K562 (cell line): ENCODE measurements at regions not wholly inside any gene's neighbourhood (a gene's known extent, or its start where the extent isn't known, plus 50 kb on each side); places are given as distances from the start of the nearest gene placed in this dataset.

Source experiments
- ATAC-seq: fragments of 200-7000 bp; cut with Tn5 transposase; 3 replicates; pipeline ENCODE4 v1.9.1; 2020; ENCODE audit warnings: moderate library complexity
- BruUV-seq: library from RNA; stranded (reverse); fragments of 400-500 nt; replicated peaks from 2 replicates; lab custom pipeline; 2021; lab: Mats Ljungman, UMichigan
- CTCF ChIA-PET: fragments of 300-600 bp; formaldehyde crosslinking; extraction: SDS; loops from one replicate; lab custom pipeline; 2021; ENCODE audit warnings: low intra/inter-chr PET ratio; lab: Yijun Ruan, JAX
- POLR2A ChIA-PET: fragments of 300-600, 350-650 bp; sonication (Branson Sonifier 250); formaldehyde crosslinking; extraction: SDS; loops from one replicate; lab custom pipeline; 2021; ENCODE audit warnings: antibody characterized with exemption, inconsistent platforms; lab: Yijun Ruan, JAX
- DNase-seq, 4 experiments: peaks; one replicate each; pipeline versions ENCODE4 v3.0.0 to v3.0.0-alpha.2; 2011 to 2018; ENCODE audit warnings: low spot score in 3 of 4, mixed read lengths in 3 of 4; ENCODE audit errors: extremely low read depth in 1 of 4
- FAIRE-seq: peaks from 2 replicates; lab custom pipeline; 2011; peaks lifted over from hg19 to GRCh38; lab: Jason Lieb, UNC
- H2AFZ ChIP-seq: 2 replicates; pipeline ENCODE4 v1.6.0; 2011; ENCODE audit warnings: low read depth, low read length, control low read depth, inconsistent platforms
- H3K27ac ChIP-seq: fragments of 200-600 bp; 3 replicates; pipeline ENCODE4 v1.8.0; 2011; ENCODE audit warnings: low read depth, mild to moderate bottlenecking, control low read depth, inconsistent platforms, low read length, moderate library complexity, mixed read lengths; ENCODE audit errors: extremely low read depth
- H3K27me3 ChIP-seq, 2 experiments: fragments of 300-600 bp in 1 of 2; 2 replicates in 1 of 2; 3 replicates in 1 of 2; pipeline versions ENCODE4 v1.6.0 to v1.8.0; 2011; ENCODE audit warnings: inconsistent platforms in 2 of 2, low read length in 2 of 2, mild to moderate bottlenecking in 1 of 2, mixed read lengths in 1 of 2, moderate library complexity in 1 of 2; ENCODE audit not compliant: control insufficient read depth in 2 of 2, insufficient read depth in 2 of 2
- H3K36me3 ChIP-seq: fragments of 300-600 bp; 3 replicates; pipeline ENCODE4 v1.8.0; 2011; ENCODE audit warnings: mild to moderate bottlenecking, low read length, inconsistent platforms; ENCODE audit not compliant: control insufficient read depth, insufficient read depth
- H3K4me1 ChIP-seq, 2 experiments: fragments of 200-600 bp in 1 of 2; replicated peaks in 1 of 2; 2 replicates in 1 of 2; 3 replicates in 1 of 2; pipeline versions ENCODE4 v1.5.1 to v1.8.0; 2011; ENCODE audit warnings: inconsistent platforms in 2 of 2, low read length in 2 of 2, mild to moderate bottlenecking in 1 of 2, mixed read lengths in 1 of 2, moderate library complexity in 1 of 2; ENCODE audit not compliant: control insufficient read depth in 2 of 2, insufficient read depth in 2 of 2
- H3K4me2 ChIP-seq: 2 replicates; pipeline ENCODE4 v1.6.1; 2011; ENCODE audit warnings: low read length, control low read depth, inconsistent platforms, mixed read lengths; ENCODE audit not compliant: insufficient read depth
- H3K4me3 ChIP-seq: fragments of 200-600 bp; sonication (generic), shearing (Covaris generic); 2 replicates; pipeline ENCODE4 v1.5.1; 2016; ENCODE audit warnings: control low read depth, inconsistent platforms
- H3K79me2 ChIP-seq: fragments of 200-600 bp; 3 replicates; pipeline ENCODE4 v1.8.0; 2011; ENCODE audit warnings: low read length, inconsistent platforms; ENCODE audit not compliant: control insufficient read depth, insufficient read depth
- H3K9ac ChIP-seq, 2 experiments: 2 replicates each; pipeline versions ENCODE4 v1.6.0 to v1.6.1; 2011; ENCODE audit warnings: low read depth in 2 of 2, low read length in 2 of 2, control low read depth in 1 of 2, inconsistent platforms in 1 of 2, mild to moderate bottlenecking in 1 of 2, mixed read lengths in 1 of 2; ENCODE audit not compliant: insufficient read depth in 1 of 2
- H3K9me1 ChIP-seq: one replicate; pipeline ENCODE4 v1.6.0; 2011; ENCODE audit warnings: inconsistent platforms, mild to moderate bottlenecking, low read length, moderate library complexity; ENCODE audit not compliant: control insufficient read depth, insufficient read depth
- H3K9me3 ChIP-seq: replicated peaks from 2 replicates; pipeline ENCODE4 v1.5.1; 2011; ENCODE audit warnings: low read depth, low read length, inconsistent platforms; ENCODE audit not compliant: control insufficient read depth, insufficient read depth
- H4K20me1 ChIP-seq: replicated peaks from 2 replicates; pipeline ENCODE4 v1.6.1; 2011; ENCODE audit warnings: low read length, inconsistent platforms, mixed read lengths; ENCODE audit not compliant: control insufficient read depth, insufficient read depth
- BACH1 ChIP-seq: fragments of 200-800 bp; sonication (Bioruptor generic); IDR thresholded peaks from 2 replicates; pipeline ENCODE4 v1.6.1; 2016; ENCODE audit warnings: missing genetic modification characterization, missing compliant biosample characterization
- COPS2 ChIP-seq: fragments of 450-650 bp; conservative IDR thresholded peaks from 2 replicates; pipeline ENCODE4 v1.6.1; 2016; ENCODE audit warnings: mild to moderate bottlenecking, moderate library complexity
- EHMT2 ChIP-seq: fragments of 450-650 bp; IDR thresholded peaks from 2 replicates; pipeline ENCODE4 v1.6.1; 2018; ENCODE audit warnings: antibody characterized with exemption
- GABPA ChIP-seq: fragments of 200-800 bp; sonication (Bioruptor generic); conservative IDR thresholded peaks from 2 replicates; pipeline ENCODE4 v1.6.1; 2016; ENCODE audit warnings: low read depth, missing genetic modification characterization, missing compliant biosample characterization
- KLF13 ChIP-seq: fragments of 450-650 bp; IDR thresholded peaks from 2 replicates; pipeline ENCODE4 v1.6.1; 2016; ENCODE audit warnings: missing genetic modification characterization, low read depth, mild to moderate bottlenecking, missing compliant biosample characterization, moderate library complexity, borderline replicate concordance
- ZNF124 ChIP-seq: sonication (generic); formaldehyde crosslinking; IDR thresholded peaks from 2 replicates; pipeline ENCODE4 v1.8.1; 2022; ENCODE audit warnings: missing genetic modification reagents
- WGBS: fragments of 100-300 bp; shearing (Covaris generic); methylation state at CpG from one replicate; pipeline ENCODE4 v1.1.6; 2016; ENCODE audit warnings: low coverage, mixed read lengths; ENCODE audit not compliant: insufficient coverage; ENCODE audit errors: missing lambda C conversion rate; 5-methylcytosine and 5-hydroxymethylcytosine counted together
- in situ Hi-C: fragments of 300-500 bp; cut with MboI; formaldehyde crosslinking; loops from 4 replicates; pipeline ENCODE4 v1.15.0; 2018; ENCODE audit warnings: inconsistent platforms, mixed read lengths
- intact Hi-C: fragments of 100-400 bp; cut with micrococcal nuclease; formaldehyde crosslinking; loops from 2 replicates; pipeline ENCODE4 v1.14.2; 2022
- TF ChIP-seq, protein P1 (sequence below): fragments of 250-450 bp; sonication (Bioruptor Pico); IDR thresholded peaks from 2 replicates; pipeline ENCODE4 v1.8.0; 2021; ENCODE audit warnings: moderate library complexity, mild to moderate bottlenecking, inconsistent platforms
- TF ChIP-seq, protein P2 (sequence below), 3 experiments: fragments of 200-800 bp in 1 of 3; sonication (Bioruptor generic) in 1 of 3; sonication (generic) in 1 of 3; formaldehyde crosslinking in 1 of 3; IDR thresholded peaks; 2 replicates each; pipeline versions ENCODE4 v1.6.1 to v1.8.0; 2016 to 2022; ENCODE audit warnings: mild to moderate bottlenecking in 2 of 3, missing compliant biosample characterization in 2 of 3, missing genetic modification characterization in 2 of 3, missing genetic modification reagents in 1 of 3

DNA sequence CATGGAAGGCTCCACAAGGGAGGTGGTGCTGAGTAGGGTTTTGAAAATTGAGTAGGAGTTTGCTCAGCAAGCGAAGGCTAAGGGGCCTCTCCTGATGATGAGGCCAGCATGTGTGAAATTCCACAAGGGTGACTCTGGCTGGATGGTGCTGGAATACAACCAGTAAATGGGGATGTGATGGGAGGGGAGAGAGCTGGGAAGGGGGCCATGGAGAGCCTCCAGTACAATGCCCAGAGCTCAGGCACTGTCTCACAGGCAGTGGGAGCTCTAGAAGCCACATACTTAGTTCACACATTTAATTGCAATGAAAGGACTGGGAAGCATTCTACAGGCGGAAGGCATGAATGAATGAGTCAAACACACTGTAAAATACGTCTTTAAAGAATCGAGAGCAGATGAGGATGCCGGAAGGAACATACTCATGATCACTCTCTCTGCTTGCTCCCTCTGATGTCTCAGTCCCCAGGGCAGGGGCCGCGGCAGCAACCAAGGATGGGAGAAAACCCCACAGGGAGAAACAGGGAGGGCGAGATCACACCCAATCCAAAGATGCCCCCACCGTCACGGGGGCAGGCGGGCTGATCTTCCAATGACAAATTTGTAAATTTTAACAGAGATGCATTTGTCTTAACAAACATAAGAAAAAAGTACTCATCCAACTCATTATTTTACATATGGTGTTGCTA, 261.0 kb downstream of the NSG2 start:
- in situ Hi-C loops, result loop anchor here (25.0 kb wide), 1 partner anchor 1594 kb away; no protein-coding TSS in a partner anchor
- no peak for DNase-seq

More for the DNA sequence above, 261.0 kb downstream of the NSG2 start:
- Histone ChIP-seq H3K4me1 (peaks cover 0 to 5% of the 10 kb centered on the region in 2 experiments; a peak in 2 of 5 replicates), H3K79me2 (no peaks in the 10 kb centered on the region), H3K9me1 (no peaks in the 10 kb centered on the region), H3K9me3 (no peaks in the 10 kb centered on the region), H3K36me3 (no peaks in the 10 kb centered on the region), H4K20me1 (no peaks in the 10 kb centered on the region), H2AFZ (no peak overlapping the region), H3K4me3 (no peak overlapping the region), H3K9ac (no peak overlapping the region), H3K27ac (no peak overlapping the region), H3K4me2 (no peak overlapping the region), H3K27me3 (peaks cover 5 to 65% of the 10 kb centered on the region in 2 experiments)
- ChIA-PET POLR2A (no interaction called here), CTCF (no interaction called here)
- 0% methylated on average over 11 of the region's 11 CpGs for WGBS
- TF ChIP-seq, protein P1, sequence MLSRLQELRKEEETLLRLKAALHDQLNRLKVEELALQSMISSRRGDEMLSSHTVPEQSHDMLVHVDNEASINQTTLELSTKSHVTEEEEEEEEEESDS (CRISPR knock-in tag), result no peak
- no peak for TF ChIP-seq GABPA (tag)
- TF ChIP-seq ZNF124, result no peak
- TF ChIP-seq, protein P2, sequence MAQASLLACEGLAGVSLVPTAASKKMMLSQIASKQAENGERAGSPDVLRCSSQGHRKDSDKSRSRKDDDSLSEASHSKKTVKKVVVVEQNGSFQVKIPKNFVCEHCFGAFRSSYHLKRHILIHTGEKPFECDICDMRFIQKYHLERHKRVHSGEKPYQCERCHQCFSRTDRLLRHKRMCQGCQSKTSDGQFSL (CRISPR knock-in tag; IDR thresholded peaks at IDR 0.05), result no peak
- TF ChIP-seq, protein P2 (tag; IDR thresholded peaks at IDR 0.05), result no peak
- TF ChIP-seq KLF13 (tag), result no peak
- TF ChIP-seq EHMT2, result no peak
- no peak for TF ChIP-seq BACH1 (tag)
- no peak for TF ChIP-seq COPS2
- no peak for ATAC-seq
- intact Hi-C loops, result no loop called here
- no TSS peak for BruUV-seq
- FAIRE-seq, result no peak
